IPS-18a (cell line): ENCODE measurements at regions not wholly inside any gene's neighbourhood (a gene's known extent, or its start where the extent isn't known, plus 50 kb on each side); places are given as distances from the start of the nearest gene placed in this dataset.
"Not testable (repeated sequence)": the region's sequence is repeated elsewhere in the genome, so short reads cannot be mapped to it uniquely, and the experiment has no call there.

Experiments
- H3K27ac ChIP-seq: one replicate; pipeline ENCODE4 v1.5.1; 2013; ENCODE audit warnings: low read length
- H3K27me3 ChIP-seq: one replicate; pipeline ENCODE4 v1.6.1; 2013; ENCODE audit warnings: mild to moderate bottlenecking, low read length; ENCODE audit not compliant: control insufficient read depth, insufficient read depth
- H3K36me3 ChIP-seq: one replicate; pipeline ENCODE4 v1.6.1; 2013; ENCODE audit warnings: low read depth, low read length; ENCODE audit not compliant: control insufficient read depth
- H3K4me1 ChIP-seq: one replicate; pipeline ENCODE4 v1.6.1; 2013; ENCODE audit warnings: low read depth, low read length; ENCODE audit not compliant: control insufficient read depth
- H3K4me3 ChIP-seq: one replicate; pipeline ENCODE4 v1.5.1; 2013; ENCODE audit warnings: low read length
- H3K9ac ChIP-seq: one replicate; pipeline ENCODE4 v1.6.1; 2013; ENCODE audit warnings: mild to moderate bottlenecking, low read length, moderate library complexity
- H3K9me3 ChIP-seq: one replicate; pipeline ENCODE4 v1.6.1; 2013; ENCODE audit warnings: low read depth, low read length; ENCODE audit not compliant: control insufficient read depth

DNA sequence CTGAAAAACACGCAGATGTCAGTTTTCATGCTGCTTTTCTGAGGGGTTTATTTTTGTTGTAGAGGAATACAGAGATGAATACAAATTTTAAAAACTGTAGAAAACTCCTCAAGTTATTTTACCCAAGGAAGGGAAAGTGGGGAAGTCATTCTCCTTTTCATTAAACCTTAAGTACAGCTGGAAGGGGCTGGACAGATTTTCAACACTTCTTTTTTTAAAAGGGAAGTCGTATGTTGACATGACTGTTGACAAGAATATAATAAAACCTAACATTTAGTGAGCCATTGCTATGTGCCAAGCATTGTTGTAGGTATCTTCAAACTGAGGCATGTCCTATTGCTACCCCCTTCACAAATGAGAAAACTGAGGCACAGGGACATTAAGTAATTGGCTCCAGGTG lies 235.7 kb upstream of the ELL2 start:
- no peaks in the 10 kb centered on the region for H3K27me3 ChIP-seq
- H3K9me3 ChIP-seq = no peaks in the 10 kb centered on the region
- no peaks in the 10 kb centered on the region for H3K4me1 ChIP-seq
- H3K36me3 ChIP-seq = no peaks in the 10 kb centered on the region
- no peak overlapping the region for H3K4me3 ChIP-seq
- no peak overlapping the region for H3K9ac ChIP-seq
- no peak overlapping the region for H3K27ac ChIP-seq

DNA sequence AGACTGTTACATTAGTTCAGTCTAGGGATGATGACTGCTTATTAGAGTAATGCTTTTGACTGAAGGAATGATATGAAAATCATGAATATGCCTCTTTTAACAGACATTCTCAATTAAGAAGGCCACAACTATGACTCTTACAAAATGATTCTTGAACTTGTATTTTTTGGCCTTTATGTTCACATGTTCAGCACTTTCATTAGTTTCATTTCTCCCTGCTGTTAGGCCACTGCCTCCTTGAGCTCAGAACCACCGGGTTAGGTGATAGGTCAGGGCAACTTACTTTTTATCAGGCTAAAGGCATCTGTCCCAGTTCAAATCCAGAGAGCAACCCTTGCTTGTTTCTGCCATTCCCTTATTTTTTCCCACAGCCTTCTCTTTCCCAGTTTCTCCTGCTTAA lies 235.2 kb upstream of the ELL2 start:
- Histone ChIP-seq H3K4me3 (no peak overlapping the region), H3K9me3 (no peaks in the 10 kb centered on the region), H3K9ac (no peak overlapping the region), H3K27me3 (no peaks in the 10 kb centered on the region), H3K36me3 (no peaks in the 10 kb centered on the region), H3K4me1 (no peaks in the 10 kb centered on the region), H3K27ac (no peak overlapping the region)

DNA sequence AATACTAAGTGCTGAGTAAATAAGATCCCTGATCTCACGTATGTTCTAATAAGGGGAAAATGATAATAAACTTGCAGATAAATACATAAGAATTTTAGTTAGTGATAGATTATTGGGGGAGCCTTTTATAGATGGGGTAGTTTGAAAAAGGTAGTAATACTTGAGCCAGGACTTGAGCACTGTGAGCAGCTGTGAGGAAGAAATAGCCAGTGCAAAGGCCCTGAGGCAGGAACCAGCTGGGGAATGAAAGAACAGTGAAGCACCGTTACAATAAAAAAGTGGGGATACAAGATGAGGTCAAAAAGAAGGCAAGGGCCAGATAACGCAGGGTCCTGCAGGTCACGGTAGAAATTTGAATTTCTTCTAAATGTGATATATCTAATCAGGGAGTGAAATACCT lies 234.8 kb upstream of the ELL2 start:
- Histone ChIP-seq H3K27ac (no peak overlapping the region), H3K27me3 (no peaks in the 10 kb centered on the region), H3K4me1 (no peaks in the 10 kb centered on the region), H3K36me3 (no peaks in the 10 kb centered on the region), H3K9me3 (no peaks in the 10 kb centered on the region), H3K4me3 (no peak overlapping the region), H3K9ac (no peak overlapping the region)

DNA sequence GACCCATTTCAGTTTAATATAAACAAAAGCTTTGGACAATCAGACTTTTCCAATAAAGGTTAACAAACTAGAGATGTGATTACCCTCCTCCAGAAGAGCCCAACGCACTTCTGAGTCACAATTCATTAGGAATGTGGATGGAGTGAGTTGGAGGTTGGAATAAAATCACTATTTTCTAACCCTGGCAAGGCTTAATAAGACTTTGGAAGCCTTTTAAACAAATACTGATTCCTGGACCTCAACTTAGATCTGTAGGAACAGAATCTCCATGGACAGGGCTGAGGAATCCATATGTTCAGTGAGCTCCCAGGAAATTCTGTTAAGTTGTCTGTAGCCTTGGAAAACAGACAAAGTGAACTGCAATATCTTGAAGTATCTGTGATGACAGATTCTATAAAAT lies 233.5 kb upstream of the ELL2 start:
- Histone ChIP-seq H3K9me3 (no peaks in the 10 kb centered on the region), H3K4me3 (no peak overlapping the region), H3K36me3 (no peaks in the 10 kb centered on the region), H3K9ac (no peak overlapping the region), H3K27me3 (no peaks in the 10 kb centered on the region), H3K4me1 (no peaks in the 10 kb centered on the region), H3K27ac (no peak overlapping the region)

DNA sequence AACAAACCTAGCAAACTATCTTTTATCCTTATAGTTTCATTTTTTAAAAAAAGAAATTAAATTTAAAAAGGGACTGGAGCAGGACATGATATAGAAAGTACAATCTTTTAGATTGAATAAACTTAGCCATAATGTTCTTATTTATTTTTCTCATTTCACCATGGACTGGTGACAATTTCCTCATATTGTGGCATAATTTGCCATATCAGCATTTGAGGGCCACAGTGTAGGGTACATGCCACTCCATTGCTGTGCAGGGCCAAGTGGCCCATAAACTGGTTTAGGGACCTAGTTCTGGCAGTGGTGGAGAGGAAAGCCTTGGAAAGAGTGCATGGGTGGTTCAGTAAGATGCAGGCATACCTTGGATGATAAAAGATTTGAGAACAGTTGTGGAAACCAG lies 232.9 kb upstream of the ELL2 start:
- H3K27me3 ChIP-seq = no peaks in the 10 kb centered on the region
- H3K4me1 ChIP-seq = no peaks in the 10 kb centered on the region
- no peak overlapping the region for H3K4me3 ChIP-seq
- no peaks in the 10 kb centered on the region for H3K9me3 ChIP-seq
- H3K9ac ChIP-seq = no peak overlapping the region
- H3K36me3 ChIP-seq = no peaks in the 10 kb centered on the region
- H3K27ac ChIP-seq = no peak overlapping the region

DNA sequence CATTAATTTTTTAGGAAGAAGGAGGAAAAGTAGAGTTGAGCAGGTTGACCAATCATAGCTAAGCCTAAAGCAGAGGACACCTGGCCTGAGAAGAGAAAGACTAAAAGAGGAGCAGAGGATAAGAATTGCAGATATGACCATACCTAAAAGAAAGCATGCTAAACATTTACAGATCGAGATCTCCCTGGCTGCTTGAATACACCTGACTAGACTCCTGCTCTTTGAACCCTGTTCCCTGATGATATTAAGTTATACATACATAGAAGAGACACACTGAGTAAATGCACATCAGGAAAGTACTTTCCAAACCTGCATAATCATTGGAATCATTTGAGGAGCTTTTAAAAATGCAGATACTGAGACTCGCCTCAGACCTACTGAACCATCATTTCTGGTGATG lies 232.3 kb upstream of the ELL2 start:
- Histone ChIP-seq H3K4me1 (no peaks in the 10 kb centered on the region), H3K4me3 (no peak overlapping the region), H3K36me3 (no peaks in the 10 kb centered on the region), H3K27me3 (no peaks in the 10 kb centered on the region), H3K9me3 (no peaks in the 10 kb centered on the region), H3K9ac (no peak overlapping the region), H3K27ac (no peak overlapping the region)

DNA sequence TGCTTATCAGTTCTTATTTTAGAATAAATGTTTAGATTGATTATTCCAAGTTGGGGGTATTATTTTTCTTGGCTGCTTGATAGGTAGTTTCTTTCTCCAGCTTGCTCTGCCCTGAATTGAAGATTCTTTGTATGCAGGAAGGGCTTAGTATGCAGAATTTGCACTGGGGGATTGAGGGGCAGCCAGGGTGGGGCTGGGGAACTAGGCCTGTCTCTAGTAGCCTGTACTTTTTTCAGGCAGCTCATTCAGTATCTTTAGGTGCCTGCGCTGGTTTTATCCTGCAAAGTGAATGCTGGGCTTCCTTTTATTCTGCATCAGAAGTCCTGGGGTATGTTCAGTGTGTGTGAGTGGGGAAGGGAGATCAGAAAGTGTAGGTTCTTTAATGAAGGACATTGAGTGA lies 228.3 kb upstream of the ELL2 start:
- Histone ChIP-seq H3K36me3 (no peaks in the 10 kb centered on the region), H3K27ac (no peak overlapping the region), H3K9ac (no peak overlapping the region), H3K9me3 (no peaks in the 10 kb centered on the region), H3K27me3 (no peaks in the 10 kb centered on the region), H3K4me3 (no peak overlapping the region), H3K4me1 (no peaks in the 10 kb centered on the region)

DNA sequence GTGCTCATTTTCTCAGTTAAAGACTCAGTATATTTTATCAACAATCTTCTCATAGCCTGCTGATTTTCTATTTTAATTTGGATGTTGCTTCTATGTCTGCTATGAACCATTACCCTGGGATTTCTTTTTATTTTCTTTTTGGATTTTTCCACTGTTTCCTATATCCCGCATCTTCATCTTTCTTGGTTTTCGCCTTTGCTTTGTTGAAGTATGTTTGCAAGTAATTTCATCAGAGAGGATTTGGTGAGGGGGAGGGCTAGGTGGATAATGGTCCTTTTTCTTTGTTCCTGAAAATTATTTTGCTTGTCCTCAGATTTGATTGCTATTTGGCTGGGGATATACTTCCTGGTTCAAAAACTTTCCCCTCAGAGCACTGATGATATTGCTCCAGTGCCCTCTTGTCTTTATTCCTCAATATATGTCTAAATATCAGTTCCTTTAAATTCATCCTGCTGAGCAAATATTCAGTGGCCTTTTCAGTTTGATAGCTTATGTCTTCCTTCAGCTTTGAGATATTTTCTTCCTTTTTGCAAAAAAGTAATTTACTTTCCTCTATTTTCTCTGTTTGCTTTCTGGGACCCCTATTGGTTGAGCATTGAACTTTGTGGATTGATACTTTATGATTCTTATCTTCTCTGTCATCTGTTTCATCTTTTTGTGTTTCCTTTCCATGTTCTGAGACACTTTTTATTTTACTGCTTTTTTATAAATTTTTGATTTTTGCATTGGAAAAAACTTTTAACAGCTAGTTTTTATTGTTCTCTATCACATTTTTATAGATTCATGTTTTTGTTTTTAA lies 227.6 kb upstream of the ELL2 start:
- Histone ChIP-seq H3K27me3 (no peaks in the 10 kb centered on the region), H3K9ac (no peak overlapping the region), H3K36me3 (no peaks in the 10 kb centered on the region), H3K9me3 (no peaks in the 10 kb centered on the region), H3K27ac (no peak overlapping the region), H3K4me1 (no peaks in the 10 kb centered on the region), H3K4me3 (no peak overlapping the region)

DNA sequence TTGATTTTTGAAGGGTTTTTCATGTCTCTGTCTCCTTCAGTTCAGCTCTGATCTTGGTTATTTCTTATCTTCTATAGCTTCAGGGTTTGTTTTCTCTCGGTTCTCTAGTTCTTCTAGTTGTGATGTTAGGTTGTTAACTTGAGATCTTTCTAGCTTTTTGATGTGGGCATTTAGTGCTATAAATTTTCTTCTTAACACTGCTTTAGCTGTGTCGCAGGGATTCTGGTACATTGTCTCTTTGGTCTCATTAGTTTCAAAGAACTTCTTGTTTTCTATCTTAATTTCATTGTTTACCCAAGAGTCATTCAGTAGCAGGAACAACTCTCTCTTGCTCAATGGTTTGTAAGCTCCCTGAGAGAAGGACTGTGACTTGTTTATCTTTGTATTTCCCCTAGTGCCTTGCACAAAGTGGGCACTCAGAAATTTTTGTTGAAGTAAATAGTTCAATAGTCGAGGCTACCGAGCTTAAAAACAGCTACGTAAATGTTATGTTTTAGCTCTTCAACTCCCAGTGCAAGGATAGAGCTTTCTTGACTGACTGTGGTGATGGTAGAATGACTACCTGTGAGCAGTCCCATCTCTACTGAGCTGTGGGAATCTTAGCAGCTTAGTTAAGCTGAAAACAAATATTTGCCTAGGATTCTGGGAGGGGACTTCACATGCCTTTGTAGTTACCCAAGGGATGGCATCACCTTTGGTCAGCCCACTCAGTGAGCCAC lies 225.8 kb upstream of the ELL2 start:
- Histone ChIP-seq H3K27me3 (no peaks in the 10 kb centered on the region), H3K9ac (no peak overlapping the region), H3K9me3 (no peaks in the 10 kb centered on the region), H3K27ac (no peak overlapping the region), H3K4me3 (no peak overlapping the region), H3K4me1 (no peaks in the 10 kb centered on the region), H3K36me3 (no peaks in the 10 kb centered on the region)

DNA sequence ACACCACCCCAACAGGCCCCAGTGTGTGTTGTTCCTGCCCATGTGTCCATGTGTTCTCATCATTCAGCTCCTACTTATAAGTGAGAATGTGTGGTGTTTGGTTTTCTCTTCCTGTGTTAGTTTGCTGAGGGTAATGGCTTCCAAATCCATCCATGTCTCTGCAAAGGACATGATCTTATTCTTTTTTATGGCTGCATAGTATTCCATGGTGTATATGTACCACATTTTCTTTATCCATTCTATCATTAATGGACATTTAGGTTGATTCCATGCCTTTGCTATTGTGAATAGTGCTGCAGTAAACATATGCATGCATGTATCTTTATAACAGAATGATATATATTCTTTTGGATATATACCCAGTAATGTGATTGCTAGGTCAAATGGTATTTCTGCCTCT lies 222.9 kb upstream of the ELL2 start:
- H3K4me3 ChIP-seq, H3K36me3 ChIP-seq, H3K27me3 ChIP-seq, H3K9me3 ChIP-seq, H3K27ac ChIP-seq, H3K4me1 ChIP-seq, H3K9ac ChIP-seq: not testable (repeated sequence)

DNA sequence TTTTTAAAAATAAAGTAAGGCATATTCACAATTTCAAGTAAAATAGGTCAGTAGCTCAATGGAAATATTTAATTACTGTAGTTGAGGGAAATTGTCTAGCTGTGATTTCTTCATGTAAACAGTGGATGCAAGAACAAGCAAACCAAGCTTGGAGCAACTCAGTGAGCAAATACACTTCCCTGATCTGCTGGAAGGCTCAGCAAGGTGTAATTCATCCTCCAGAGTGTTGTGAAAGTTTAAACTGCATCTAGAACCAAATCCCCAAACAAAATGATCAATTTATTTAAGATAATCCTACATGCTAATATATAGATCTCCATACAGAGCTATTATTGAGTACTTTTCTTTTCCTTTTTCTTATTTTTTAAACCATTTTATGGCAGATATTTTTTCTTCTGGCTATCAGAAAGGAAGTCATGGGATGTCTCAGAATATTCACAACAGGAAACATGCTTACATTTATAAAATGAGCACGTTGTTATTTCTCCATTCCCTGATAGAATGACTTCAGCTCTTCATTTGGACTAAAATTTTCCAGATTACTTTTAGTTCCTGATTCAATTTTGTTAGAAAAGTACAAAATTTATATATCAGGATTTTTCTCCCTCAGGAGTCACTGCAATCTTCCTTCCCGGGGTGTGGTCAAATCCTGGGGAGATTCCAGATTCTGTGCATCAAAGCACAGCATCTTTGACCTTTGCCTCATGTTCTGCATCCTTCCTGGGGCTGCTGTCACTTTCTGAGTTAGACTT lies 219.2 kb upstream of the ELL2 start:
- Histone ChIP-seq H3K36me3 (no peaks in the 10 kb centered on the region), H3K27ac (no peak overlapping the region), H3K9me3 (no peaks in the 10 kb centered on the region)

More for the DNA sequence above, 219.2 kb upstream of the ELL2 start:
- no peak overlapping the region for H3K9ac ChIP-seq
- no peaks in the 10 kb centered on the region for H3K4me1 ChIP-seq
- no peaks in the 10 kb centered on the region for H3K27me3 ChIP-seq
- H3K4me3 ChIP-seq = no peak overlapping the region
